Urothelium cell line (cell line): ENCODE measurements at regions not wholly inside any gene's neighbourhood (a gene's known extent, or its start where the extent isn't known, plus 50 kb on each side); places are given as distances from the start of the nearest gene placed in this dataset.

Experiments
- DNase-seq: peaks from one replicate; pipeline ENCODE4 v3.0.0; 2011; ENCODE audit warnings: low spot score, mixed read lengths
- FAIRE-seq: peaks from 2 replicates; lab custom pipeline; 2011; peaks lifted over from hg19 to GRCh38; lab: Jason Lieb, UNC

GRCh38 chr12:115449526-115449925, 765.6 kb upstream of the TBX3 start:
- no peak for FAIRE-seq
- no peak for DNase-seq

- DNase-seq (no peak), FAIRE-seq (no peak)
Observed at GRCh38 chr12:115444346-115444745, 760.4 kb upstream of the TBX3 start.

GRCh38 chr12:115443351-115443938, 759.5 kb upstream of the TBX3 start:
- DNase-seq (no peak), FAIRE-seq (no peak)

GRCh38 chr12:115440438-115440837, 756.5 kb upstream of the TBX3 start:
- FAIRE-seq, result no peak

GRCh38 chr12:115439008-115439601, 755.1 kb upstream of the TBX3 start:
- DNase-seq (no peak), FAIRE-seq (no peak)

More at GRCh38 chr12:115440438-115440837, 756.5 kb upstream of the TBX3 start:
- DNase-seq, result peak; percentile 85

GRCh38 chr12:115438314-115438713, 754.3 kb upstream of the TBX3 start:
- FAIRE-seq, result no peak
- DNase-seq, result no peak

GRCh38 chr12:115437061-115437567, 753.1 kb upstream of the TBX3 start:
- no peak for DNase-seq
- no peak for FAIRE-seq

- DNase-seq (no peak), FAIRE-seq (no peak)
Observed at GRCh38 chr12:115433014-115433634, 749.1 kb upstream of the TBX3 start.

- FAIRE-seq (no peak), DNase-seq (no peak)
Observed at GRCh38 chr12:115430636-115431035, 746.7 kb upstream of the TBX3 start.

- FAIRE-seq, result no peak
- DNase-seq, result no peak
Observed at GRCh38 chr12:115426732-115427131, 742.8 kb upstream of the TBX3 start.

GRCh38 chr12:115424003-115424402, 740.0 kb upstream of the TBX3 start:
- DNase-seq (no peak), FAIRE-seq (no peak)

- DNase-seq (no peak), FAIRE-seq (no peak)
Observed at GRCh38 chr12:115423546-115423987, 739.6 kb upstream of the TBX3 start.

GRCh38 chr12:115422845-115423545, 739.0 kb upstream of the TBX3 start:
- DNase-seq (no peak), FAIRE-seq (no peak)

GRCh38 chr12:115421796-115422709, 738.1 kb upstream of the TBX3 start:
- DNase-seq (no peak), FAIRE-seq (no peak)

- FAIRE-seq (no peak), DNase-seq (no peak)
Observed at GRCh38 chr12:115421350-115421749, 737.4 kb upstream of the TBX3 start.

GRCh38 chr12:115419145-115419646, 735.2 kb upstream of the TBX3 start:
- DNase-seq (no peak), FAIRE-seq (no peak)

GRCh38 chr12:115417610-115418009, 733.6 kb upstream of the TBX3 start:
- FAIRE-seq (no peak), DNase-seq (no peak)

- DNase-seq (no peak), FAIRE-seq (no peak)
Observed at GRCh38 chr12:115416869-115417268, 732.9 kb upstream of the TBX3 start.

- DNase-seq (no peak), FAIRE-seq (no peak)
Observed at GRCh38 chr12:115413626-115414025, 729.7 kb upstream of the TBX3 start.

- no peak for FAIRE-seq
- no peak for DNase-seq
Observed at GRCh38 chr12:115412831-115413230, 728.9 kb upstream of the TBX3 start.
